Activated CD4-positive, alpha-beta T cell treated with anti-CD3 and anti-CD28 coated beads, Interleukin-2, amount 50 U/mL, for 16 hours (primary cell): ENCODE measurements at regions not wholly inside any gene's neighbourhood (a gene's known extent, or its start where the extent isn't known, plus 50 kb on each side); places are given as distances from the start of the nearest gene placed in this dataset.

ENCODE experiments used
- DNase-seq: peaks from one replicate; pipeline ENCODE4 v3.0.0-alpha.2; 2020

DNA sequence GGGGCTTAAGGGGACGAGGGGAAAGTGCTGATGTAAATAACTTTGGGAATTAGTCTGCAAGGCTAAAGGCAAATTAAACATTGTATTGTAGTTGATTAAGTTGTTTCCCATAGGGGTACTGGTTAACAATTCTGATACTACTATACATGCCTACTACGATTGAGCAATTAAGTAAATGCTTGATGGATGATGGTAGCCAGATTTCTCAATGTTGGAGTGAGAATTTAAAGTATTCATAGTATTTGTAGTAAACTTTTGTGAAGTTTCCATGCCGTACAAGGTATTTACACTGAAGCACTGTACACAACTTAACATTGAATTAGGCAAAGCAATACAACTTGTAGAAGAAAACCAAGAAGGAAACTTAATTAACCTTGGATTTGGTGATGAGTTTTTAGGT lies 852.3 kb downstream of the QKI start:
- DNase-seq: no peak

DNA sequence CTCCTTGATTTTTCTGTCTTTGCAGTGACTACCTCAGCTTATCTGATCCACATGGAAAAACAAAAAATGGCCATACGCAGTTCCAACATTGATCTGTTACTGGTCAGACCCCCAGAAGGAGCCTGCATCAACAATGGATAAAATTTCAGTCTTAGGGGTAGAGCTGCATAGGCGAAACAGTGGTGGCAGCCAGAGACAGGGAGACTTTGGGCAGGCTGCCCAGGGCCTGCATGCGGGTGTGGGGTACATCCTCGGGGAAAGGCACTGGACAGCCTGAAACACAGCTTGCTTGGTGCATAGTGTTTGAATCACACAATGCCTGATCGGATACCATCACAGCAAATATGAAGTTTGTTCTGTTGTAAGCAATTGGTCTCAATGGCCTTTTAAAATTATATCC lies 847.8 kb downstream of the QKI start:
- DNase-seq: no peak

DNA sequence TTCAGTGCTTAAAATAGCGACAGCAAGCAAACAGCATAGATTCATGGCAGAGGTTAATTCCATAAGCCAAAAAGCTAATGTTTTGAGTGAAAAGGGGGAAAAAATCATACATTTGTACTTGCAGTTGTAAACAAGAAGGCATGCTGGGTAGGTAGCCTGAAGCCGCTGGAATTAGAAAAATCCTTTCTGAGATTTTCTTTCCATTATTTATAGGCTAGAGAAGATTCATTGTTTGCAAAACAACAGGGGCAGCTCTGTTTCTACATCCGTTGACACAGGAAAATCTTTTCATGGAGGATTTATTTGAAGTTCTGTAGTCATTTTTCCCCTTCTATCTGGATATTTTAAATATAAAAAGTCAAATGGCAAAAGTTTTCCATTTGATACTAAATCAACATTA lies 843.9 kb downstream of the QKI start:
- DNase-seq: no peak

DNA sequence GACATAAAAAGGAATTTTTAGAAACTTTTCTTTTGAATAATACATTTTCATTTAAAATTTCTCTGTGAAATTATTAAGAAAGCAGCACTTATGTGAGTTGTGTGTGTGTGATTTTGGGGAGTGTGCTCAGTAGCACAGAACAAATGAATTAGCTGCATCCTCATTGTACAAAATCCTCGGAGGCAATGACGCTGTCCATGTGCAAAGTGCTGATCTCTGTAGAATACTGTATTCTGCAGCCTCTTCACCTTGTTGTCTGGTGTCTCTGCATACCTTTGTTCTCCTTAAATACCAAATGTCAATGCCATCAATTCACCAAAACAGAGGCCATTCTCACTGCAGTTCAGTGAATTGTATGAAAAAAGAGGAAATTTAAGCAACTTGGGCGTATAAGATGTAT lies 838.4 kb downstream of the QKI start:
- no peak for DNase-seq

DNA sequence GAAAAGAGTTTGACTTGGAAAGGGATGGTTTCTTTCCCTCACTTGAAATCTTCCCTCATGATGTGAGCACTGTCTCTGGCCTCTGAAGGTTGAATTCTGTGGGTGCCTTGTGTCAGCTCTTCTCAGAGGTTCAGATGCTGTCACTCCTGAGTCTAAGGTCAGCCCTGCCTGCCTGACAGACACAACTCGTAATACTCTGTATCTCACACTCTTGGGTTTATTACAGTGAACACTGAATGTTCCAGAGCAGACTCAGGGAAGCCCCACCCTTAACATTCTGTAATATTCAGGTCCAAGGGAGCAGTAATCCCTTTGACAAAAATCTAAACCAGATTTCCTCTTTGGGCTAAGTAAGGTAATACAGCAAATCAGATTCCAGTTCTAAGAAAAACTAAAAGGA lies 837.8 kb downstream of the QKI start:
- DNase-seq: no peak

DNA sequence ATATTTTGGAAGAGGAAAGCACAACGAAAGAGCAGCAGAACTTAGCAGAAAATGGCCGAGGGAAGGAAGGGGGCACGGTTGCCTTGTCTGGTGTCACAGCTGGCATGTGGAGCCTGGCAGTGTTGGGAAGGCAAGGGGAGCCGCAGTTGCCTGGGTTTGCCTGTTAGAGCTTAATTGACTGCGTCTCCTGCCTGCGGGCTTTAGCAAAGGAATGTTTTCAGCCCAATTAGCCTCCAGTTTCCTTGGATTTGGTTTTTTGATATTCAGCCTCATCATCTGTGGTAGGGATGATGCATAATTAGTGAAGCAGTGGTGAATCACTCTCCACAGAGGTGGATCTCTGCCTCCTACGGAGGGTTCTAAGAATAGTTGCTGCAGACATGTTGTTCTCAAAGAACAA lies 832.6 kb downstream of the QKI start:
- no peak for DNase-seq

DNA sequence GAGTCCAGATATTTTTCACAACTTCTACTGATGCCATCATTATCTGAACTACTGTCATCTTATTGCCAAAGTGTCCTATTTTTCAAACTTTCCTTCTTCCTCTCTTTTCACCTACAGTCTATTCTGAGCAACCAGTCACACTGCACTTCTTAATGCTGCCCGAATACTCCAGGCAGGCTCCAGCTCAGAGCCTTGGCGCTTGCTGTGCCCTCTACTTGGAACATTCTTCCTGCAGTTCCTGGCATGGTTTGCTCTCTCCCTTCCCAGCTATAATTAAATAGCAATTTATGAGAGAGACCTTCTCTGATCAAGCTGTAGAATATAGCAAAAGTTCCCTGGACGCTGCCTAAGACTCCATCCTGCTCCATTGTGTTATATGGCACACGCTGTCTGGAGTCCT lies 831.6 kb downstream of the QKI start:
- DNase-seq: no peak

DNA sequence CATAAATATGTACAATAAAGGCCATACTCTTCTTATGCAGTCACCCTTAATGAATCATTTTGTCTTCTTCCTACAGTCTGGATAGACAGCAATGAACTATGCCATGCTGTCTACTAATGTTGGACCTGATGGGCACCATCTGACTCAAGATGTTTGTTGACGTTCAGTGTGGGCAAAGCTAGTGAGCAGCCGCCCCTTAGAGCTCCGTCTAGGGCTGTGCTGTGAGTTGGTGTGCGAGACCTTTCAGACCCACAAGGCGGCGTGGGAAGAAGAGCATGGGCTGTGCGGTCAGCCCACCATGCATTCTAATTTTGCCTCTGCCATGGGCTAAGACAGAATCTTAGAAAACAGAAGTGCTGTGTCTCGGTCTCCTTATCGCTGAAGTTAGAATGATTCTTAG lies 829.4 kb downstream of the QKI start:
- DNase-seq: no peak

DNA sequence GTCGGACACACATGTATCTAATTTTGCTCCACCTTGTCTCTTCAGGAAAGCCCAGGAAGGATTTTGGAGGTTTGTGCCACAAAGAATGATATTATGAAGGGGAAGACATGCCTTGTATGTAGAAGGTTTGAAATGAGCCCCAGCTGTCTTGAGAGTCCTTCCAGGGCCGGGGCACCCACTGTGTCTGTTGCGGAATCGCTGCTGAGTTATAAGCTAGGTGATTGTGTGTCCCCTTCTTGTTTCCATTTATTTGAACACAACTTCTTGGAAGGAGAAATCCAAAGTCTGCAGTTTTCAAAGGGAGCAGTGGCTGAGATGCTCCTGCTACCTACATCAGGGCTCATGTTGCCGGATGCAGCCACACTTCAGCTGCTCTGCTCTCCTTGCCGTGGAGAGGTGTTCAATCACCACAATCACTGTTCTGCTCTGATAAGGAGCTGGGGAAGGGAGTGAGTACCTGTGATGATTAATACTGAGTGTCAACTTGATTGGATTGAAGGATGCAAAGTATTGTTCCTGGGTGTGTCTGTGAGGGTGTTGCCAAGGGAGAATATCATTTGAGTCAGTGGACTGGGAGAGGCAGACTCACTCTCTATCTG lies 828.6 kb downstream of the QKI start:
- no peak for DNase-seq

DNA sequence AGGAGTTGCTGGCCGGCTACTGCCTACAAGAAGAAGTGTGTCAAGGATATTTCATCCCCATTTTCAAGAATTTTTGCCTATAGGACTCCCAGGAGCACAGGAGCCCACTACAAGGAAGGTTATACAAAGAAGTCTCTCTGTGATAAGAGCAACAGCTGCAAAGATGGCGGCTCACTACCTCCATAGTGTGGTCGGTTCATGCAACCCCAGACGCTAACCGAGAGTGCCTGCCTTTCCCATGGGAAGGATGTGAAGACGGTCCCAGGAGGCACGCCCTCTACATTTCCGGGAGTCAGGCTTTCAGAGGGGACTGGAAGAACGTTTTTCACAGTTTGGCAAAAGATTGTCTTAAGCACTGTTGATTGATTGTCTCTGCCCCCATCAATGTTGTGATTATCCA lies 816.3 kb downstream of the QKI start:
- no peak for DNase-seq

DNA sequence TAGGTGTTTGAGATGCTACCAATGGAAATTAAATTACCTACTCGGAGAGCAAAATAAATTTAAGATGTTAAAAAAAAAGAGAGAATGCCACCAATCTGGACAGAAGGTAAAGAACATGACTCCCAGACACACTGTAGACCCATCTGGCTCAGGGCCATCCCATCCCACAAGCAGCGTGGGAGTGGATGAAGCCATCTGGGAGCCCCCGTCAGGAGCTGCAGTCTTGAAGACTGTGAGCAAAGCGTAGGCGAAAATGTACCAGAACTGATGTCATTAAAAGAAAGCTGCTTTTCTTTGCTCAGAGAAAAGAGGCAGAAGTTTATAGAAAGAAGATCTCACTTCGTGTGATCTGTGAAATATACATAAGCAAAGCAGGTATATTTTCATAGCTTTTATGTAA lies 815.7 kb downstream of the QKI start:
- DNase-seq: no peak

DNA sequence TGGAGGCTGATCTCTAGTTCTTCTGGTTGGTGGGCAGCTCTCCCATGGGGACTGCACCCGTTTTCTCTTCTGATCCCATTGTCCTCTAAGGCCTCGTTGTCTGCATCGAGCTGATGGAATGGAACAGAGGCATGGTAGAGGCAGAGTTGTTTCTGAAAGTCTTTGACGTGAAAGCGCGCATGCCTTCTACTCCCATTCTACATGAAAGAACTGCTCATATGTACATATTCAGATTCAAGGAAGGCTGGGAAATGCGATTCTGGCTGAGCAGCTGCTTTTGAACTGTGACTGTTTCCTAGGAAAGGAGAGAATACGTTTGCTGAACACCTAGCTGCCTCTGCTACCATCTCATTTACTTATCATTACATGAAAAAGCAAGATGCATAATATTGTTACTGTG lies 815.2 kb downstream of the QKI start:
- DNase-seq: no peak

DNA sequence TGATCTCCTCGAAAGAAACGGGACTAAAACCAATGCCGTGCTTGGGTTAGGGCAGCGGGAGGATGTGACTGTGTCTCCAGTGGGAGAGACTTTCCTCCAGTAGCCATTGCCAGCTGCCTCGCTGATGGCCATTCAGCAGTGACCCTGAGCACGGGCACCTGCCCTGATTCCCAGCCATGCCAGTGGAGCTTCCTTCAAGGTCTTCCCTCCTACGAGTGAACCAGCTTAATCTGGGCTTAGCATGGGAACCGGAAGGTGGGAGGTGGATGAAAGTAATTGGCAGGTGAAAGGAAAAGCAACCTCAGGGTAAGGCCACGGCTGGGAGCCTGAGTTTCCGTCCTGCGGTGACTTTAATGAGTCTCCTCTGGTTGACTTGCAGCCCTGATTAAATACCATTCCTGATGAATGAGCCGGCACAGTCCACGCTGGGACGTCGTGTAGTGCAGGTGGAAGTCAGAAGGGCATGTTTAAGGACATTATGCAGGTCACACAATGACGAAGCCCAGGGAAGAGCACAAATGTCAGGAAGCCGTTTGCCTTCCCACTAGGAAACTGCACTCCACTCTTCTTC lies 813.5 kb downstream of the QKI start:
- DNase-seq: no peak

DNA sequence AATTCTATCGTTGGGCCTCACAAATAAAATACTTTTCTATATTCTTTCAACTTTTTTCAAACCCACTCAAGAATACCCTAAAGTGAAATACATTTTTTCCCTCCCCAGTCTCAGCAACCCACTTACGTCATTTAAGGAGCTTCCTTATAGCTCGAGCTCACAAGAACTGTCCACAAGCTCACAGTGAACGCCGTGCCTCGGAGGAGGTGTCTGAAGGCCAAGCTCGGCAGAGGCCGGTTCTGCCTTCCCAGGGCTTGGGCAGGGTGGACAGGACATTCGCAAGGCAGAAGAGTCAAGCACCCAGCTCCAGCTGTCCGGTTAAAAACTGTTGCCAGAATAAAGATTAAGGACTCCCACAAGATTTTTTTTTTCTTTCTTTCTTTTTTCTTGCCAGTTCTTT lies 802.3 kb downstream of the QKI start:
- no peak for DNase-seq

DNA sequence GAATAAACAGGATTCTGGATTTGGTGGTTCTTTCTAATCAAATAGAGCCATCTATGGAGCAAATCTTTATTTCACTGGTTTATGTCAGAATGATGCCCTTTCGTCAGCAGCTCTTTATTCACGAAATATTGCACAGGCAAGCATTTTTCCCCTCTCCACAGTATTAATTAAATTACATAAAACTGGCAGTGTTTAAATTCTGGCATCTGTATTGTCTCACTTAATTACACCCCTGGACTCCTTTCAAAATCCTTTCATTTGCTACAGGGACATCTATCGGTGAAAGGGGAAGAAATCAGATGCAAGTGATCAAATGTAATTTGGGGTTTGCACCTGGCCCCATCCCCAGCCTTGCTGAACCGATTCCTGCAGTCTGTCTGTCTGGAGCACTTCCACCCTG lies 801.9 kb downstream of the QKI start:
- no peak for DNase-seq

DNA sequence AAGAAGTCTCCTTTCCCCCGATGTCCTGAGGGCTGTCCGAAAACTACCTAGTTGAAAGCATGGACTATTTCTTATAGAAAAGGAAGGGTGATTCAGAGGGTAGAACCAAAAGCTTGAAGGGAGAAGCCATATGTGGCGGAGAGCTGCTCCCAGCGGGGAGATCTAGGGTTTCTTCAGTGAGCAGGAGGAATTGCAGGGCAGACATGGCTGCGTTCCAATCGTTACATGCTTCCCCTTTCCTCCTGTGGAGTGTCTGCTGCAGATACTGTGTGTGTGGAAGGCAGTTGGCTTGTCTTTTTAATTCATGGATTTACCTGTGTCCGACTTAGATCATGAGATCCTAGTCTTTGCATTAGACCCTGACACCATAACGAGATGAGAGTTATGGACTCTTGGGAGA lies 799.5 kb downstream of the QKI start:
- DNase-seq: no peak

DNA sequence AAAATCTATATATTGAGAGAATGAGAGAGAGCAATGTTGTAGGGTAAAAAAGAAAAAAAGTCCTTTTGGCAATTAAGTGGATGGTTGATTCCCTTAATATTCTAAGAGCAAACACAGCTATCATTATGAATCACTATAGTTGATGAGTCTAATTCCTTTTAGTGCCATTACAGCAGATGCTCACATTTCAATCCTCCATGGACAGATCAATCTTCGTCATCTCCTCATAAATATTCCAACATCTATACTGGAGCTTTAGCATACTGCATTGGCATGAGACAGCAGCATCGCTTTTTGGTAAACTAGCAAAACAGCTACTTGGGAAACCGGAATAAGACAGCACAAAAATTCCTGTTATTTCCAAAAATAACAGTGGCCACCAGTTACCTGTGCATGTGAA lies 796.7 kb downstream of the QKI start:
- no peak for DNase-seq

DNA sequence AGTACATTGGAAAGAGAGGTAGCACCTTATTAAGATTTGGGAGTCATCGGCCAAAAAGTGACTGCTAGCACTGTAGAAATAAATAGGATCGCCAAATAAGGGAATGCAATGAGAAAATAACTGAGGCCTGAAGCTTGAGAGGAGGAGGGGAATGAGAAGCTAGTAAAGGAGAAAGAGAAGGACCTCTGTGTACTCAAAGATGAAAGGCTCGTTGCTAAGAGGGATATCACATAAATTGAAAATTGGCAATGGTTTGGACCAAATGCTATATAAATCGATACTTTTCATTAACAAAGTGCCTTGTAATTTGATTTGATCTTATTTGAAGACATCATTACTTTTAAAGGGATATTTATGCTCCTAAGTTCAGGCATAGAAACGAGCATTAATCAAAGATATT lies 796.3 kb downstream of the QKI start:
- no peak for DNase-seq

DNA sequence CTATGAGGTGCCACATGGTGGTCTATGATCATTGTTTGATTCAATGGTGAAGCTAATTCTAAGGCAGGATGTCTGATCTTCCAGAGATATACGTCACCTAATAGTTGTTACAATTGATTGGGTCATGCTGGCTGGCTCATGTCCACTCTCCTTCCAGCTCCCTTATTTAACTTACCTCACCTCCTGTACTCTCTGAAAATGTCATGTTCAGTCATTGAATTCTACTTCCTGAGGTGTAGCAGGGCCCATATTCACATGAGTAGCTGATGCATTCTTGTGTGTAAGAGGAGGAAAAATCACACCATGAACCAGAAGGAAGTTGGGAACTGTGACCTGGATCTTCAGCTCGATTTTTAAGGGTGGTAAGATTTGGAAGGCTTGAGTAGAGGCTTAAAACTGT lies 795.8 kb downstream of the QKI start:
- no peak for DNase-seq

DNA sequence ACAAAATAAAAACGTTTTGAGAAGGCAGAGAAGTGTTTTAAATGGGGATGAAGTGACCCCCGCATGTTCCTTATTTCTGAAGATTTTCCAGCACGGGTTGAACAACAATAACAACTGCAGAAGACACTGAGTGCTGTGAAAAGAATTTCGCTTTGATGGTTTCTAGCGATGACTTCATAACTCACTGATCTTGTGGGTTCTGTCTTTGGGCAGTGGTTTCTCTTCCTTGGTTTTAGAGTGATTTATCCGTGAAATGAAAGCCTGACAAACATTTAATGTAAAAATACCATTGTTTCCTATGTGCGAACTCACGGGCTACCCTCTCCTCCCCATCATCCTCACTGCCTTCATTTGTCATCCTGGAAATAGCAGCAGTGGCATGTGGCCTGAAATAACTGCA lies 793.9 kb downstream of the QKI start:
- DNase-seq: no peak

DNA sequence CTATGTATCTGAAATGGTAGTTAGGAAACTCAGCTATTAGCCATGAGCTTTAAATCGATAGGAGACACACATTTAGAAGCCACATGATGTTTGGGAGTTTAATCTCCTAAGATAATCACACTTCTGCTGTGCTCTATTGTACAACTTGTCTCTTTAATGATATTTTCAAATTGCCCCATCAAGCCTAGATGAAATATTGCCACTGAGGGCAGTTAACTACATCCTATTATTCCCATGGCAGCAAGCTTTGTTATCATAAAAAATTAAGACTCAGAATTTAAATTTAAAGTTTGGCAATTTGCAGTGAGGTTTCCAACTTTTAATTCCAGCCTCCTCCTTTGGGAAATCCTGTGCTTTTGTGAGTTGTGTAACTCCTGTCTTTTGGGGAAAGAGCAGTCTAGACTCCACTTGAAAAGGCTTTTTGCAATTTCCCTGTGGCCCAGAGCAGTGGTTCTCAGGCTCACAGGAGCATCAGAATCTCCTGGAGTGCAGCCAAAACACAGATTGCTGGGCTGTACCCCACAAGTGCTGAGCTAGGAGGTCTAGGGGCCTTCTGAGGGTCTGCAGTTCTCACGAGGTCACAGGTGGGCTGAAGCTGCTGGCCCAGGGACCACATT lies 792.4 kb downstream of the QKI start:
- no peak for DNase-seq

DNA sequence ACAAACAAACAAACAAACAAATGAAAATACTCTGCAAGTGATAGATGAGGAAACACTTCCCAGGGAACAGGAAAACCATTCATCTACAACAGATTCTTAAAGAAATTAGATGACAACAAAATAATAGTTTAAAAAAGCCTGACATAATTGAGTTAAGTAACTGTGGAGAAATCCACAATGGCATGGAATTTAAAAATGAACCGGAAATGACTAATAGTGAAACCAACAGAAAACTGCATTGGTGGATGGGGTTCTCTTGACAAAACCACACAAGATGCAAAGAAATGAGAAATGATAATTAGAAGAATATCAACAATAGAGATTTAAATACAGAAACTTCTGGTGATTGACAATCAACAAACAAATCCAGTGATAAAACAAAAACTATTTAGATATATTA lies 785.6 kb downstream of the QKI start:
- DNase-seq: no peak

DNA sequence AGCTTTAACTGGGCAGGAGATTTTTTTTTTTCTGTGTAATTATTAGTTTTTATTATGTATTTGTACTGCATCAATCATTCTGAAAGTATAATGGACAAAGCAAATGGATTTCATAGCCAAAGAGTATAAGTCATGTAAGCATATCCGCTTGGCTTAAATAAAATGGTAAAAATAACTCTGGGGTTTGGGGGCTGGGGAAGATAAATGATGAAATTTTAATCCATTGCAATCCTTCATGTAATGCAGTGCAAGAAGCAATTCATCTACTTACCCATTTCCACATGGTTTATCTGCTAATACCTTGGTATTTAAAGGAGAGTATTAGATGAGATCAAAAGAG lies 781.4 kb downstream of the QKI start:
- no peak for DNase-seq

DNA sequence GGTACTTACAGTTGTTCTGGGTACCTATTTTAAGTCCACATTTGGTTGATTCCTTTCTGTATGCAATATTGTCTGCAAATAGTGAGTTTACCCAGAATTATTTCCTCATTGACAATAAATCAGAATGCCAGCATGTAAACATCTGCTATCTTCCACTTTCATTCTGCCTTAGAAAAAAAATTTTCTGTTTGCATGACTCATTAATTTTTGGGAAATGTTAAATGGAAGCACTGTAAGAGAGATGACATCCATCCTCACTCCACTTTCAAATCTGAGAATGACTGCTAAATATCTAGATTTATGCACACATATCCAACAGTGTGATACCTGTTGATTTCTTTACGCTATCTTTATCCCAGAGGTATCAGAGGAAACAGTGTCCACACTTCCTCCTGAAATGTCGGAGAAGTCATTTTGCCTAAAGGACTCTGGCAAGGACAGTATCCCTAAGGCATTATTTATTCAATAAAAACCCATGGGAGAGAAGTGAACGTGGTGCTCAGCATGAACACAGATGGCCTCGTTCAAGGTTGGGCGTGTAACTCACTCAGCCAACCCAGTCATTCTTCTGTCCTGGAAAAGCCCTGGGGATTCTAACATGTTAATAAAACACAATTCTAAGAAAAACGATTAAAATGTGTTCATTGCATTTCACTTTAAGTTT lies 780.9 kb downstream of the QKI start:
- DNase-seq: no peak

DNA sequence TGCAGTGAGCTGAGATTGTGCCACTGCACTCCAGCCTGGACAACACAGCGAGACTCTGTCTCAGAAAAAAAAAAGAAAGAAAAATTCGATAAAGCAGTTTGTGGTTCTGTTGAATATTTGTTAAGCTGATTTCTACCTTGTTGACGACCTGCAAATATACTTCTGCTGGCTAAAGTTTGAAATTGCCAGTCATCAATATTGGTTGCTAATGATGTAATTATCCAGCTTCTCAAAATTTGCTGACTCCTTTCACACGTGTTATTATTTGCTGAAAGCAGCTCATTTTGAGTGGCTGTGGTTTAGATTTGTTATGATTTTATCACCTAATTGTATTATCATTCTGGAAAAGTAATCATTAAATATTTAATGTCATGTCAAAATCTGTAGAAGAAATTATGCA lies 774.3 kb downstream of the QKI start:
- DNase-seq: no peak
